HG03196 (cell line): ENCODE measurements at regions not wholly inside any gene's neighbourhood (a gene's known extent, or its start where the extent isn't known, plus 50 kb on each side); places are given as distances from the start of the nearest gene placed in this dataset.
A peak's percentile ranks its signal among the peaks of the same experiment; 100 is the strongest.
"Not testable (repeated sequence)": the region's sequence is repeated elsewhere in the genome, so short reads cannot be mapped to it uniquely, and the experiment has no call there.

Experiments used
- ATAC-seq: cut with Tn5 transposase; IDR thresholded peaks from one replicate; pipeline ENCODE4 v1.9.1; 2021; ENCODE audit not compliant: unreplicated experiment

DNA sequence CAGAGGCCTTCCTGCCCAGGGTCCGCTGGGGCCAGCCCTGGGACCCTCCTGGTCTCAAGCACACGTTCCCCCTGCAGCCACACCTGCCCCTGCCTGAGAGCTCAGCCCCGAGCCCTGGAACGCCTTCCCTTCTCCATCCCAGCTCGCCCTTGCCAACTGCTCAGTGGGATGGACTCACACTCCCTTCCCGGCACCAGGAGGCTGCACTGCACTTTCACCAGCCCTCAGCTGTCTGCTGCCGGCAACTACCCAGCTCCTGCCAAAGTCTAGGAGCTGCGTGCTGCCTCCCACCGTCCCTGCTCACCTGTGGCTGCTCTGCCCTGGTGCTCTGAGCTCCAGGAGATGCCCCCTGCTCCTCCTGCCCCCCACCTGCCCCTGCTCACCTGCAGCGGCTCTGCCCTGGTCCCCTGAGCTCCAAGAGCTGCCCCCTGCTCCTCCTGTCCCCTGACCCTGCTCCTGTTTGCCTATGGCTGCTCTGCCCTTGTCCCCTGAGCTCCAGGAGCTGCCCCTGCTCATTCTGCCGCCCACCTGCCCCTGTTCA, 246.4 kb downstream of the TMEM121 start:
- not testable (repeated sequence) for ATAC-seq

DNA sequence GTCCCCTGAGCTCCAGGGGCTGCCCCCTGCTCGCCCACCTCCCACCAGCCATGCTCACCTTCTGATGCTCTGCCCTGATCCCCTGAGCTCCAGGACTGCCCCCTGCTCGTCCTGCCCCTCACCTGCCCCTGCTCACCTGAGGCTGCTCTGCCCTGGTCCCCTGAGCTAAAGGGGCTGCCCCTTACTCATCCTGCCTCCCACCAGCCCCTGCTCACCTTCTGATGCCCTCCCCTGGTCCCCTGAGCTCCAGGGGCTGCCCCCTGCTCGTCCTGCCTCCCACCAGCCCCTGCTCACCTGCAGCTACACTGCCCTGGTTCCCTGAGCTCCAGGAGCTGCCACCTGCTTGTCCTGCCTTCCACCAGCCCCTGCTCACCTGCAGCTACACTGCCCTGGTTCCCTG, 247.2 kb downstream of the TMEM121 start:
- ATAC-seq: no peak

DNA sequence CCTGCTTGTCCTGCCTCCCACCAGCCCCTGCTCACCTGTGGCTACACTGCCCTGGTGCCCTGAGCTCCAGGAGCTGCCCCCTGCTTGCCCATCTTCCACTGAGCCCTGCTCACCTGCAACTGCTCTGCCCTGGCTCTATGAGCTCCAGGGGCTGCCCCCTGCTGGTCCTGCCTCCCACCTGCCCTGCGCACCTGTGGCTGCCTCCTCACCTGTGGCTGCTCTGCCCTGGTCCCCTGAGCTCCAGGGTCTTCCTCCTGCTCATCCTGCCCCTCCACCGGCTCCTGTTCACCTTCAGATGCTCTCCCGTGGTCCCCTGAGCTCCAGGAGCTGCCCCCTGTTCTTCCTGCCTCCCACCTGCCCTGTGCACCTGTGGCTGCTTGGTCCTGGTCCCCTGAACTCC, 247.6 kb downstream of the TMEM121 start:
- no peak for ATAC-seq

DNA sequence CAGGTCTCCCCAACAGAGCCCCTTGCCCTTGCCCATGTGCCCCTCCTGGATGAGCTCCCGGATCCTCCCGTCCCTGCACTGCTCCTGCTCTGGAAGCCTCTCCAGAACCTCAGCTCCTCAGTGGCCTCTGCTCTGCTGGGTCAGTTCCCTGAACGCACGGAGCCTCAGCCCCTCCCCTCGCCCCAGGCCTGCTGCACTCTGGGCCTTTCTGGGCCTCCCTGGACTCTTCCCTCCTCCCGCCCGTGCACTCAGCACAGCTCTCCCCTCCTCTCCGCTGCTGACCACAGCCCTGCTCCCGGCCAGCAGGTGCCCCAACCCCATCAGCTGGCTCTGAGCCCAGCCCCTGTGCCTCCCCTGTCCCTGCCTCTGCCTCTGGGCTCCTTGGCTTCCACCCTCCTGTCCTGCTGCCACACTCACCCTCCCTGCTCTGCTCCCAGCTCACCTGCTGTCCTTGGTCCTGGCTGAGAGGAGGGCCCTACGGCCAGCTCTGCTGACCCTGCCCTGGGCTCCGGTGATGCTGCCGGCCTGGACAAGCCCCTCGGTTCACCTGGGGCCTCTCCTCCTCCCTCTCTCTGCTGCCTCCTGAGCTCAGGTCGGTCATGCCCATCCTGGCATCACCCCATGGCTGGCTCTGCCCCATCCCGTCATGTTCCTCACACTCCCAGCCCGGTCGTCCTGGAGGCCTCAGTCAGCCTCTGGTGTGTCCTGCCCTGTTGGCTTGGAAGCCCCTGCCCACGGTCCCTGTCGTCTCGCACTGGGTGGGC, 248.4 kb downstream of the TMEM121 start:
- ATAC-seq: not testable (repeated sequence)

DNA sequence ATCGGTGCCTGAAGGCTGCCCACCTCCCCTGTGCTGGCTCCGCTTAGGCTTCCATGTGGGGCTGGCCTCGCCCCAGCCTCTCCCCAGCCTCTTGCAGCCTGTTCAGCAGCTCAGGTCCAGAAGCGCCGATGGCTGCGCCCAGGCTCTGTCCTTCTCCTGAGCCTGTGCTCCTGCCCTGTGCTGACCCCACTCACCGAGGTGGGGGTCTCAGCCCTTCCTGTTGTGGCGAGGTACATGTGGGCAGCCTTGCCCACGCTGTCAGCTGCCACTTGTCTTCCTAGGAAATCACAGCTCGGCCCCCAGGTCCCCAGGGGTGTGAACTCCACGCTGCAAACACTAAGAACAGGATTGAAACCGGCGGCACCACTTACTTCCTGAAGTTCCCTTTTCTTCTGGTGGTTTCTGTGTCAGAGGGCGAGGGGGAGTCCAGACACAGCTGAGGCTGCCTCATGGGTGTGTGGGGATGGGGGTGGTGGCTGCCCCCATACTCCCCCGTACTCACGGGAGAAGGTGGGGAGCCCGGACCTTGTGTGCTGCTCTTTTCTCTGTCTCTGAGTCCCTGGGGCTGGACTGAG, 249.1 kb downstream of the TMEM121 start:
- not testable (repeated sequence) for ATAC-seq

DNA sequence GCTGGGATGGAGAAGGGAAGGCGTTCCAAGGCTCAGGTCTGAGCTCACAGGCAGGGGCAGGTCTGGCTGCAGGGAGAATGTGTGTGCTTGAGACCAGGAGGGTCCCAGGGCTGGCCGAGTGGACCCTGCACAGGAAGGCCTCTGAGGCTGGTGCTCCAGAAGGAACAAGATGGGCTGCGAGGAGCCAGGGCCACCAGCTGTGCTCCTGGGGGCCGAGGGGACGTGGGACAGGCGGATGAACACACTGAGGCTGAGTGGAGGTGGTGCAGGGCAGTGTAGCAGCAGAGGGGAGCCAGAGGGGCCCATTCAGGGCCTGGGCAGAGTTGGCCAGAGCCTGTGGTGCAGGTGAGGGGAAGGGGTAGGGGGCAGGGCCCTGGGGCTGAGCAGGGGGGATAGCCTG, 249.7 kb downstream of the TMEM121 start:
- not testable (repeated sequence) for ATAC-seq

DNA sequence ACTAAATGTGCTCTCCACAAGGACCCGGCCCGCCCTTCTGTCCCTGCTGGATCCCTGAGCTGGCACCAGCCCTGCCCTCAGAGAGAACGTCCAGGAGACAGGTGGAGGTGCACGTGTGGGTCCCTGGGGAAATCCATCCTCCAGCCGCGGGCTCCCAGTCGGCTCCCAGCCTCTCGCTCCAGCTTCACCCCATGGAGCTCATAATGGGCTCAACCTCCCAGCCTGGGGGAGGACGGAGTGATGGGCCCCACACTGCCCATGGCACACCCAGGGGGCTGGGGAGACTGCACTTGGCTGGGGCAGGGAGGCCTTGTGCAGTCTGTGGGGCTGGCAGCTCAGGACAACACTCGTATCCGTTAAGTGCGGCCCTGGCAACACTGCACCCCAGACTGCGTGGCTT, 250.5 kb downstream of the TMEM121 start:
- no peak for ATAC-seq

DNA sequence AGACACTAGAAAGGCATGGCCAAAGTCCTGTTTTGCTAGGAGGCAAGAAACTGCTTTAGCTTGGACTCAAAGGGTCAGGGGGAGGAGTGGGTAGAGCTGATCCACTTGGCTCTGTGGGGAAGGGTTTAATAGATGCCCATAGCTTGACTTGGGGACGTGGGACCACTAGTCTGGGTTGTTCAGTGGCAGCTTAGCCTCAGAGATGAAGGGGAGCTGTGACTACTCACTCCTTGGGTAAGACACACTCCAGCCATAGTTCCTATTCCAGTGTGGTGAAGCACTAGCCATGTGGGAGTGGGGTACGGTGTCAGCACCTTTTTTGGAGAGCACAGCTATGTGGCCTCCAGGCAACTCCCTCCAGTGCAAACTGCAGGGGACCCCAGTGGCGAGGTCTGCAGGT, 257.3 kb downstream of the TMEM121 start:
- ATAC-seq: no peak

DNA sequence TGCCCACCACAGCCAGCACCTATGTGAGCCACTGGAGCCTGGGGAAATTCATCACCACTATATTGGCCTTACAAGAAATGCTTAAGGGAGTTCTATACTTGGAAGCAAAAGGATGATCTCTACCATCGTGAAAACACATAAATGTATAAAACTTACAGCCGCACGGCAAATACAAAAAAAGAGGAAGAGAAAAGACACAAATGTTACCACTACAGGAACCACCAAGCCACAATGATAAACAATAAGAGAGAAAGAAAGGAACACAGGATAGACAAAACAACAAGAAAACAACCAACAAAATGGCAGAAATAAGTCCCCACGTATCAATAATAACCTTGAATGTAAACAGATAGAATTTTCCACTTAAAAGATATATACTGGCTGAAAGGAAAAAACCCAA, 267.5 kb downstream of the TMEM121 start:
- ATAC-seq: no peak

DNA sequence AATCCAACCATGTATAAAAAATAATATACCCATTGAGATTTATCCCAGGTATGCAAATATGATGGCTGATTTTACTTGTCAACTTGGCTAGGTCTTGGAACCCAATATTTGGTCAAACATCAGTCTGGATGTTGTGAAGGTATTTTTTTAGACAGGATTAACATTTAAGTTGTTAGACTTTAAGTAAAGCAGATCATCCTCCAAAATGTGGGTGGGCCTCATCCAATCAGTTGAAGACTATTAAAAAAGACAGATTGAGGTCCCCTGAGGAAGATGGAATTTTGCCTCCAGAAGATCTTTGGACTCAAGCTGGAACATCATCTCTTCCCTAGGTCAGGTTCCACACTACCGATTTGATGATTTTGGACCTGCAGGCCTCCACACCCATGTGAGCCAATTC, 271.2 kb downstream of the TMEM121 start:
- ATAC-seq: no peak

DNA sequence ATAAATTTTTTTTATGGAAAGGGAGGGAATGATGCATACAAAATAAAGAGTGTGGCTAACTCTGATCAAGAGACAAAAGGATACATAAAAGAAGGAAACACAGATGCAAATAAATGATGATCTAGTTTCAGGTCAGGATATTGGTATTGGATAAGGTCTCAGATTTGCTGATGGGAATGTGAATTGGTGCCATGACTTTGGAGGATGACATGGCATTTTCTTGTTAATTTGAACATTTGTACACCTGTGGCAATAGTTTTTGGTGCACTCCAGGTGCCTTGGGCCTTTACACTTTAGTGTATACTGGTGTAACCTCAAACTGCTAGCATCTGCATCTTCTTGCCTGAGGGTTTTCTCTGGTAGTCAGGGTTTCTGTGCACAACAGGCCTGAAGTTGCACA, 279.3 kb downstream of the TMEM121 start:
- ATAC-seq: no peak

DNA sequence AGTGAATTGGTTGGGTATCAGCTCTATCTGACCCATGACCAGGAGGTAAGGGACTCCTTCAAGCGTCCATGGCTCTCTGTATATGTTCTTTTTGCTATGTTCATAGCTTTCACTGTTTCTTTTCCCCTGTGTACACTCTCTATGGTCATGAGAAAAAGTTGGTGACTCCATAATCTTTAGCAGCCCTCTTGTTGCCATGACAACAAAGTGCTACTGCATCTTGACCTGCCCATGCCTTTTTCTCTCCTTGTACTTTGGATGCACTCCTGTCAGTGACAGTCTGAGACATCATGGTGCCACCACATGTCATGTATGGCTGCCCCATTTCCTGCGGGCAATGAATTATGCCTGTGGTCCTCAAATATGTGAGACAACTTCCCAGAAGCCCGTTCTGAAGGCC, 280.2 kb downstream of the TMEM121 start:
- no peak for ATAC-seq

DNA sequence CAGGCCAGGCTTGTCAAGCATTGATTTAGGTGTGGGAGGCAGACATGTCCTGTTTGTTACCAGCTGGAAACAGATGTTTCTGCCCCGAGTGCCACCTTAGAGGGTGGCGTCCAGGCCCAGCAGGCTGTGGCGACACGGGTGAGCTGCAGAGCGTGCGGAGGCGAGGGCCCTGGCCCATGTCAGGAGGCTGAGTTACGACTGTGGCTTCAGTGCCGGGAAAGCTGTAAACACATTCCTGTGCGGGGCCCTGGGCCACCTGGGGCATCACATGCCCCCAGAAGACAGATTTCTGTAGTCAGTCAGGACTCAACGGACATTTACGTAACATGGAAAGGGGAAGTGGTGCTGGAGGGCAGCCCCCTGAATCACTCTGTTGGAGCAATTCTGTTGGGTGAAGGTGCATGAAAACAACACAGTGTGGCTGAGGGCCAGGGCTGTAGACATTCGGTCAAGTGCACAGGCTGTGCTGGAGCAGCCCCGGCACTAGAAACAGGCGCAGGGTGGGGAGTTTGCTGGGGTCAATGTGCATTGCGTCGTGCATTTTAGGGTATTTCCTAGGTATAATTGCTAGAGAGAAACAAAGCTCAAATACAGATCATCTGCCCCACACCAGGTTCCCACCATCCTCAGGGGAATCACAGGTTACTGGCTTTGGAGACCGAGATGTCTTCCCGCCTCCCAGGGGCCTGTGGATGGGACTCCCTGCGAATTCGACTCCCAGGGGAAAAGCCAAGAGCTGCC, 291.8 kb downstream of the TMEM121 start:
- ATAC-seq: peak; percentile 76

DNA sequence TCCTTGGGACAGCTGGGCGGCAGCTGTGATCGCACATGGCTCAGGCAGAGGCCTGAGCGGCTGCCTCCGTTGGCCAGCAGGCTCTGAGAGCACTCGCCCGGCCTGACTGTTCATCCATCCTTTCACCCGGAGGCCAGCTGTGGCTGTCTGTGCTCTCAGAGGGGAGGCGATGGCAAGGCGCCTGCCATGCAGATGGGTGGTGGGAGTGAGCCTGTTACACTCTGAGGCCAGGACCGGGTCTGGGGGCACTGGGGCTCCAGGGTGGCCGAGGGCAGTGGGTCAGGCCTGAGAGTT, 292.3 kb downstream of the TMEM121 start:
- peak; percentile 24 for ATAC-seq

DNA sequence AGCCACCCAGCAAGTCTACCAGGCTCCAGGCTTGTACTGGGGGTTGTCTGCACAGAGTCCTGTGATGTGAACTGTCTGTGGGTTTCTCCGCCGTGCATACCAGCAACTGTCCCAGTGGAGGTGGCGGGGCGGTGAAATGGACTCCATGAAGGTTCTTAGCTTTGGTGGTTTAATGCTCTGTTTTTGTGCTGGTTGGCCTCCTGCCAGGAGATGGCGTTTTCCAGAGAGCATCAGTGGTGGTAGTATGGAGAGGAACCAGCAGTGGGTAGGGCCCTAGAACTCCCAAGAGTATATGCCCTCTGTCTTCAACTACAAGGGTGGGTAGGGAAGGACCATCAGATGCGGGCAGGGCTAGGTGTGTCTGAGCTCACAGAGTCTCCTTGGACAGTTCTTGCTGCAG, 303.8 kb downstream of the TMEM121 start:
- no peak for ATAC-seq

DNA sequence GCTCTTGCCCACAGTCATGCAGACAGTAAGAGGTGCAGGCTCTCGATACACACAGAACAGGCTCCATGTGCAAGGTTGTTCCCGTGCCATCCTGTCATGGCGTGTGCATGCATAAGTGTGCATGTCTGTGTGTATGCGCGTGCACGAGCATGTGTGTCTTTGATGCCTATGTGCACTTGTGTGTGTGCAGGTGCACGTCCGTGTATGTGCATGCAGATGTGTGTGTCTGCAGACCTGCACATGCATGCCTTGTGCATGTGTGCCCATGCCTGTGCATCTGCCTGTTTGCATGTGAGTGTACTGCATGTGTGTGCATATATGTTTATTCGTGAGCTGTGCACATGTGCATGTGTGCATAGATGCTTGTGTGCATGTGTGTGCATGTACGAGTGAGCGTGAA, 309.8 kb downstream of the TMEM121 start:
- ATAC-seq: no peak

DNA sequence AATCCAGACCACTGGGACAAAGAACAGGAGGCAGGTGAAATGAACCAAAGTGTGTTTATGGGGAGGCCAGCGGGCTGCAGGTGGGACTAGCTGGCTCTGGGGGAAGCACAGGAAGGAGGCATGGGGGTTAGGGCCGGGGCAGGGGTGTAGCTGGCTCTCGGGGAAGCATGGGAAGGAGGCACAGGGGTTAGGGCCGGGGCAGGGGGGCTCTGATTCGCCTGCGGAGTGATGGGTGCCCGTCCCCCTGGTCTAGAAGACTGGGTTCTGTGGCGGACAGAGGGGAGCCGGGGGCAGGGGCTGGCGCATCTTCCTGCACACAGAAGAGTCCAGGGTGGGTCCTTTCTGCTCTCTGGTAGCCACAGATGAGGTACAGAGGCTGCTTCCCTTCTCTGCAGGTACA, 310.3 kb downstream of the TMEM121 start:
- ATAC-seq: no peak

DNA sequence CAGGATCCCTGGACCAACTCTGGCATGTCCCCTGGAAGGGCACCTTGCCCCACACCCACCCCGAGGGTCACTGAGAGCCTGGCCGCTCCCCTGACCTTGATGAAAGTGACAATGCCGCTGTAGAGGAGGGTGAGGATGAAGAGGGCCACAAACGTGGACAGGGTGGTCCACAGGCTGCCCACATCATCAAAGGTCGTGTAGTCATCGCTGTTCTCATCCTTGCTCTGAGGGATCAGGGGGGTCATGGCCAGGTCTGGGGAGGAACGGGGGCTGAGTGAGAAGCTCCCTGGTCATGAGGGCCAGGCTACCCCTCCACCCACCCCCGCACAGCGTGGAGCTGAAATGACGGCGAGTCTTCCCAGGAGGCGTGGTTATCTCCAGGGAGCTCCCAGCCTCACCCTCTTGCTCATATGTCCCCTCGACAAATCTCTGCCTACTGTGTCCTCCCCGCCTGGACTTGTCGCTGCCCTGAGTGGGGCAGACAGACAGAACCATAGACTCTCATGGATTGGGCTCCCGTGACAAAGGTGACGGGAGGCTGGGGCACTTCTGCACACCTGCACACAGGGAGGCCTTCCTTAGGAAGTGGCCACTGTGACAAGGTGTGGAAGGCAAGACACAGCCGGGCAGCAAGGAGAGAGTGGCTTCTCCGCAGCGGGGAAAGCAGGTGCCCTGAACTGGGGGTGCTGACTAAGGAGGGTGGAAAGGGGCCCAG, 311.1 kb downstream of the TMEM121 start:
- ATAC-seq: no peak

DNA sequence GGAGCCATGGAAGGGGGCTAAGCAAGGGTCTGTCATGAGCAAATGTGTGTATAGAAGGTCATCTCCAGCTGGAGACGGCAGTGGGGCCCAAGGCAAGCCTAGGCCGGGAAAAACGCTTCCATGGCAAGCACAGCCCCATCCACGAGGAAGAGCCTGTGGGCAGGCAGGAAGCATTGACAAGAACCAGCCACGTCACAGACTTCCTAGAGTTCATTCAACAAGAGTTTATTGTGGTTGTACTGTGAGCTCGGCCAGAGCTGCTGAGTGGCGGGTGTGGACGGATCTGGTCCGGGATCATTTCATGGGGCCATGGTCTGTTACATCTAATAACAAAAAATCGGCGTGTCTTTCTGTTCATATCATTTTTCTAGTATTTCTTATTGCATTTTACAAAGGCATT, 311.7 kb downstream of the TMEM121 start:
- ATAC-seq: no peak

DNA sequence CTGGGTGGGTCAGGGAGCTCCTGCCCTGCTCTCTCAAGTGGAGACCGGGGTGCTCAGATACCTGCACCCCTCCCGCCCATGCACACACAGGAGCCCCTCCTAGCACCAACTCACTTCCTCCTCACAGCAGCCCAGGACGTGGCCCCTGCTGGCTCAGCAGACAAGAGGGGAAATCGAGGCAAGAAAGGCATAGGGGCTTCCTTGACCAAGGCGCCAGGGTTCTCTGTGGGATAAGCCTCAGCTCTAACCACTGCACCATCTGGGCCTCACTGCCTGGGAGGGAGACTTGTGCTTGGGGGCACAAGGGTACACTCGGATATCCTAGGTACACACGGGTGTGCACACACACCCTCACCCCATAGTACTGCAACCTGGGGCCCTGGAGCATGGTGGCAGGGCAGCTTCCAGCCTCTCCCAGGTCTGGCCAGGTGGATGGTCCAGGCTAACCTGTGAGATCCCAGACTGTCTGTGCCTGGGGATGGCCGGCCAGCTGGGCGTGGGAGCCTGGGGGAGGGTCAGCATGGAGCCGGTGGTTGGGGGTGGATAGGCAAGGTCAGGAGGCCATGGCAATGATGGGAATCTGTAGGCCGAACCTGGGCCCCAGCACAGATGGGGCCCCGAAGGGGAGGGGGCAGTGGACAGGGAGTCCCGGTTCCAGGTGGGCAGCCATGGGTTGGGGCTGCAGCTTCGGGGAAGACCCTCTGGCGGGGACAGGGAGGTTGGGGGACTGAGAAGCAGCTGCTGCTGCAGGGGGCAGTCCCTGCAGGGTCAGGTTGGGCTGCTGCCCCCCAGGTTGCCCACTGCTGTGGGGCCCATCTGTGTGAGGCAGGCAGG, 312.4 kb downstream of the TMEM121 start:
- no peak for ATAC-seq
